HG03060 (cell line): ENCODE measurements at regions not wholly inside any gene's neighbourhood (a gene's known extent, or its start where the extent isn't known, plus 50 kb on each side); places are given as distances from the start of the nearest gene placed in this dataset.

Source experiments
- ATAC-seq: cut with Tn5 transposase; IDR thresholded peaks from one replicate; pipeline ENCODE4 v1.9.1; 2021; ENCODE audit warnings: low read depth, moderate number of reproducible peaks; ENCODE audit not compliant: unreplicated experiment

DNA sequence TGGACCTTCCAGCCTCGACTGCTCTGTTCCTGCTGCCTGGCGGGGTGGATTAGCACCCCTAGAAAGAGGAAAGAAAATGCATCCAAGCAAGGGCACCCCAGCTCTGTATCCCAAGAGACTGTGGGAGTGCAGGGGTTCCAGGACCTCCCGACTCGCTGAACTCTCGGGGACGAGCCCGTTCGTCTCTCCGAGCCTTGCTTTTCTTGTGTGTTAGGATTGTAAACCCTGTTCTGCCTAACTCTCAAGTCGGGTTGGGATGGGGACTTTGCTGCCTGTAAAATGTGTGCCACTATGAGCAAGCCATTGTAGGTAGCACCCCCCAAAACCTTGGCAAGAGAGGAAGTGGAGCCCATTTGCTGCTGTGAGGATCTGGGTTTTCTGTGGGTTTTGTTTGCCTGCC, 73.2 kb upstream of the VRK1 start:
- ATAC-seq = no peak

DNA sequence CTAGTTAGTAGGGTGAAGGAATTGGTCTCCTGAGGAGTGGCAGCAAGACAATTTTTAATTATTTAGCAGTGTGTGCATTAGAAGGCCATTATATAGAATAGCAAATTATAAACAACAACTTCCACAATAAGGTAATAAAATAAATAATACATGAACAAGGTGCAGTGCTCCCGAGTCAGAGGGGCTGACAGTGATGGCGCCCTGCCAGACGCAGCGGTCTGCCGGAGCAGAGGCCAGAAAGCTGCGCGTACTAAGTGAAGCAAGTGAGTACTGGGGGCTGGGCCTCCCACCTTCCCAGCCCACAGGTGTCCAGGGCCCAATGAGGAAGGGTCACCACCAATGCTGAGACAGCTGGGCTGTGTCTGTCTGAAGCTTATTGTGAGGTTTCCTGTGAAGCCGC, 72.0 kb upstream of the VRK1 start:
- no peak for ATAC-seq

DNA sequence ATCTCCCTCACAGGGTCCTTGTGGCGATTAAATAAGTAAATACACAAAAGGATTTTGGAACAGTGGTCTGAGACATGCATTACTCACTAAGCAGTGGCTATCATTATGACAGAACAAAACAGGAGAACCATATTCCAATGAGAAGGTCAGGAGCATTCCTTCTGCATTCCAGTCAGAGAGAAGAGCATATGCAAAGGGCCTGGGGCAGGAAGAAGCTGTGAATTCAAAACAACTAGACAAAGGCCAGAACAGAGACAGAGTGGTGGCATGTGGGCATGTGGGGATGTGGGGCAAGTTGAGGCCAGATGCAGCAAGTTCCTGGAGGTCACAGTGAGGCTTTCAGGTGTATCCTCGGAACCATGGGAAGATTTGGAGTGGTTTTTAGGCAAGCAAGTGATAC, 70.1 kb upstream of the VRK1 start:
- no peak for ATAC-seq

DNA sequence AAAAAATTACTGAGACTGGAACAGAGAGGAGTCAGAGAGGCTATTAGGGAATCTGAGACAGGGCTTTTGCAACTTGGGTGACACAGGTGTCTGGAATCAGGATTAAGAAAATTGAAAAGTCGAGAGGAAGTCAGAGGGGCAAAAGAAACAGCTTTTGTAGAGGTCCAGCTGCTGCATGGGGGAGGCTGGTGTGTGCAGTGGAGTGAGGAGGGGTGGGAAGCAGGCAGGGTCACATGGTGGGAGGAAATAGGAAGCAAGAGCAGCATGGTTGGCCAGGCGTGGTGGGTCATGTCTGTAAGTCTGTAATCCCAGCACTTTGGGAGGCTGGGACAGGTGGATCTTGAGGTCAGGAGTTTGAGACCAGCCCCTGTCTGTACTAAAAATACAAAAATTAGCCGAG, 69.7 kb upstream of the VRK1 start:
- no peak for ATAC-seq

DNA sequence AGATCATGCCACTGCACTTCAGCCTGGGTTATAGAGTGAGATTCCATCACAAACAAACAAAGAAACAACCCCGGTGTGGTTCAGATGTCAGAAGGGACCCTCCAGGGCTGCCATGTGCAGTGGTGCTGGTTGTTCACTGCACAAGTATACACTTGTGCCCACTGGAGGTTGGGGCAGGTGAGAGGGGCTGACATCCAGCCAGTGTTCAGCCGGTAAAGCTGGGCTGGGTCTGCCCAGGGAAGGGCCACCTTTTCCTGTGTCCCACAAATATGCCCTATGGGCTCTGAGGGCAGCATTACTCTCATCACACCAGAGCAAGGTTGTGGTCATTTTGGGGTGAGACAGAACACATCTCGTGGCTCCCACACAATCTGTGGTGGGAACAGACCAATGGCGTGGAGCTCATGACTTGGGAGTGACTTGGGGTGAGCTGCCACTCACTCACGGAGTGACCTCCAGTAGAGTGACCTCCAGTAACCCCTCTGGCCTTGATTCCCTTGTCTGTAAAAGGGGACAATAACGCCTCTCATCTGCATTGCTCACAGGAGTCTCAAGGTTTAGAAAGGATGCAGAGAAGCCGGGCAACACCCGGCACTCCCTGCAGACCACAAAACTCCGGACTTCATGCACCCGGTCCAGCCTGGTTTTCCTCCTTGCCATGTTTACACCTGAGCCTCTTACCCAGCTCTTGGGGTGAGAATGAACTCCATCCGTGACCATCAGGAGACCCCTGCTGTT, 69.0 kb upstream of the VRK1 start:
- no peak for ATAC-seq

DNA sequence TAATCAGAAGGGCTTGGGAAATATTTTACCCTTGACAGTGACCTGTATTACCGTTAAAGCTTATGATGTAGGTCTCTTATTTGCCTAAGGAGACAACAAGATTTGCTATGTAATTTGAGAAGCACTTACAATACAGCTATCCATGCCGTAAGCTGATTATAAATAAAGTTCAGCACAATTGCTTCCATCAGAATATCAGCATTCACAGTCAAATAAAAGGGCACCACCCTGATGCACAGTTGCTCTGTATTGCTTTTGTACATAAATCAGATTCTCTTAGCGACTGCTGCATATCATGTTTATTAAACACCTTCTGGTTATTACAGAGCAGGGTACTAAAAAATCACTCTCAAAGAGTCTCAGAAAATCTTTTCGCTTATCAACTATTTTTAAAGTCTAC, 67.3 kb upstream of the VRK1 start:
- ATAC-seq = no peak

DNA sequence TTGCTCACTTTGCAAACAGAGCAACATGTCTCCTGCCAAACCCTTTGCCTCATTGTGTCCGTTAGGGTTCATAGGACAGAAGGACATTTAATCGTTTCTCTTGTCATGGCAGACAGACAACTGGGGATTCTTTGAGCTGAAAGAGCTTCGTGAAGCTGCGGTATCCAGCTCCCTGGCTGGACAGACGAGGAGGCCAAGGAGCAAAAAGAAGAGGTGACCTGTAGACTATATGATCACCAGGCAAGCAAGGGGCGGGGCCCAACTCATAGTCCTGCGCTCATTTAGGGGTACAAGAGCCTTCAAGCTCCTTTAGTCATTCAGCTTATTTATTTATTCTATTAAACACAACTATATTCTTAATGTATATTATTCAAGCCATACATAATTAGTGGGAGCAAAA, 66.8 kb upstream of the VRK1 start:
- ATAC-seq = no peak

DNA sequence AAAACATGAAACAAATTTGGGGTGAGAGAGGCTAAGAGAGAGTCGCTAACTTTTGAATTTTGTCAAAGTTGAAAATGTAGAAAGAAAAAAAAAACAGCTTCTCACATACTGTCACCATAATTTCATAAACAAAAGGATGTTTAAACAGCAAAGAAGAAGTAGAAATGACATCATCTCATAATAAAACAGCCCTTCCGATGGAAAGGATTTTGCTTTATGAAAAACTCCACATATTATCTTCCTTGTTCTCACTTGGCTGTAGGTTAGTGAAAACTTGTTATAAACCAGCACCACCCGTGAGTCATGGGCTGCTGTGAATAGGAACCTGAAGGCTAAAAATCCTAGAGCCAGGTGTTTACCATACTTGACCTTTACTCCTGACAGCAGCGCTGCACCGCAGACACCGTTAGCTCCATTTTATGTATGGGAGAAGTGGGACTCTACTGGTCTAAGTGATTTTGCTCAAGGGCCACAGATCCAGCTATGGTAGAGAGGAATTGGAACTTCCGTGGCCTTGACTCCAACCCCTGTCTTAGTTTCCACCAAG, 63.0 kb upstream of the VRK1 start:
- ATAC-seq = no peak

DNA sequence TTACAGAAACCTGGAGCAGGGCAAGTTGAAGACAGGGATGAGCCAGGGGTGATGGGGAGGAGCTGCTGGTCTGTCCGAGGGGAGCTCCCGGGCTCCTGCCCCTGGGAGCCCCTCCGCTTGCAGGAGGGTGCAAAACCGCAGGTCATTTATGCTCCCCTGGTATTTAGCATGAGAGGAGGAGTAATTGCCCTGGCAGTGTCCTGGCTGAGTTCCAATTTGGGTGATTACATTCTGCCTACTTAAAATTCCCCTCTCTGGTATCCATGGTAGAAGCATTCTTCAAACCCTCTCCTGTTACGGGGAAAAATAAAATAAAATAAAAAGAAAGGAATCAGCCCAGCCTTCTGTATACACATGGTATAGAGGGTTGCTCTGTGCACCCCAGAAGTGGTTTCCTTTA, 61.7 kb upstream of the VRK1 start:
- ATAC-seq = no peak

DNA sequence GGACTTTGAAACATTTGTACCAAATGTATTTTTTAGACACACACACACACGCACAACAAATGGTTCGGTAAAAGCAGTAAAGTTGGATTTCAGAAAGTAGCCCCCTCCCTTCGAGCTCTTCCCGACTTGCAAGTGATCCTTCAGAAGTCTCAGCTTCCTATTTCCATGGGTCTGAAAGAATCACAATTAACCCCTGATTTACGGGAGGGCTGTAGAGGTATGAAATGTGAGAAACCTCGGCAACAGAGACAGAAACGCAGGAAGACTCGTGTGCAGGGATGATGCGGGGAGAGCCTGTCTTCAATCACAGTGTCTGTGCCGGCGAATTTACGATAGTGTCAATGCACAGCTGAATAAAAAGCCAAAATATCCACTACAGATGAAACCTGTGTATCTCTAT, 60.7 kb upstream of the VRK1 start:
- no peak for ATAC-seq

DNA sequence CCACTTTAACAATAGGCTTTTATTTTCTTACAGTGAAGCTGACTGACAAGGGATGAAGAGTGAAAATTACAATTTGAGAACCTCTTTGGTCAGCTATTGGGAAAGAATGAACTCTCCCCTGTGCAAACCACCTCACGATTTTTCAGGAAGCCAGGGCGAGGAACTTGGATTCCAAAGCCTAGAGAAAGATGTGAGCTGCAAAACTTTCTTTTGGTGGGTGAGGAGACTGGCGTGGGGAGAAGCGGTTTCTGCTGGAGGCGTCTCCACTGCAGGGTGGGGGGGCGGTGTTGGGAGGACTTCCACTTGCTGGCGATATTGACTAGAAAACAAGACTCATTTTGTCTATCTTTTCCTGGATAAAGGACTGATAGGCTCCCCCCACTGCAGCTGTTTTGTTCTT, 59.3 kb upstream of the VRK1 start:
- ATAC-seq = no peak

DNA sequence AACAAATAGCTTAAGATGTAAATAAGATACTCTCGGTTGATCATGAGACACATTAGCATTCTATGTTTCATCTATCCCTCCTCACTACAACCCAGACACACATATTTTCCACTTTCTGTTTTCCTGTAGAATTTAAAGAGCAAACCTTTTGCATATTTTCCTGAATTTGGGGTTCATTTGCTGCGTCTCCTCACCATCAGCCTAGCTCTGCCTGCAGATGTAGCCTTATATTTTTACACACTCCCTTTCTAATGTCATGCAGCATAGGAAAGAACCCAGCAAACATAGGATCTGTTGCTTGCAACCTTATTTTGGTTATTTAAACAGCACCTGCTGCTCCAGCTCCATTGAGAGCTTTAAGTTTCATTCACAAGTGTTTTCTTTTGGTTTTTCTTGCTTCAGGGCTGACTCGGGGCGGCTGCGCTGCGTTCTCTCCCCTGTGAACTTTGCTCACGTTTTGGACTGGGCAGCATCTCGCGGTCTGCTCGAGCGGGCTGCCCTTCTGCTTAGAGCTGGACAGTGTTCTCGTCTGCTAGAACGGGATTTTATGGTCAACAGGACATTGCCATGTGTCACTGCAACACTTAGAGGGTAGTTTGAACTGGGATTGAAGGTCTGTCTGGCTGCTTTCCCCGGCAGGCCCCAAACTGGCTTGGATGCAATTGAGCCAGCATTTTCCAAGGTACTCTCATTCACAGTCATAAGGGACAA, 57.8 kb upstream of the VRK1 start:
- no peak for ATAC-seq

DNA sequence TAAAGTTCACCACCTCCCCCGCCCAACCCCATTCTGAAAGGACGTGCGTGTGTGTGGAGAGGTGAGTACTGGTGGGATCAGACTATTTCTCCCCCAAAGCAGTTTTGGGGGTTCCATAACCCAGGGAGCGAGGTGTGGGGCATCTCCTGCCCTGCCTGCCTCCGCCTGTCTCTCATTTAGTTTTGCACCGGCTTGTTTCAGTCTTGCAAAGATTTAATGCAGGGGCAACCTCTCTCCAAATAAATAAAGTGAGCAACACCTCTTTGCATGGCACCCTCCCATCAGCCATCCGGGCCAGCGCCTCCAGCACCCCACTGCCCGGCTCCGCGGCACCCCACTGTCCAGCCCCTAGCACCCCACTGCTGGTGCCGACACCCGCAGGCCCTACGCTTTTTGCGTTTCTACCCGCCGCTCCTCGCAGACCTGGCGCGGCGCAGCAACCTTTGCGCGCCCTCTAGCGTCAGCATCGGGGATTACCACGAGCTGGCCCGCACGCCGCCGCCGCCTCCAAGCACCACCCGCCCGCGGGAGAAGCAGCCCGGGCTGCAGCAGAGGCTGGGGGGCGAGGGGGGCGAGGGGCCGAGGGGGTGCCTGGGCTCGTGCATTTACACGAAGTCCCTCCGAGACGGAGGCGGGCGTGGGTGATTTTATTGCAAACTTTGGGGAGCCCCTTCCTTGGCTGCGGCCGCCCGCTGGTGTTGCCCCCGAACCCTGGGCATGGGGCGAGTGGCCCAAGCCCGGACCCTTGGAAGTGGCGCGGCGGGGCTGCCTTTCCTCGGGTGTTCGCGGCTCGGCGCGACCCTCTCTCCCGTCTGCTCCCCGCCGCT, 55.8 kb upstream of the VRK1 start:
- ATAC-seq = no peak

DNA sequence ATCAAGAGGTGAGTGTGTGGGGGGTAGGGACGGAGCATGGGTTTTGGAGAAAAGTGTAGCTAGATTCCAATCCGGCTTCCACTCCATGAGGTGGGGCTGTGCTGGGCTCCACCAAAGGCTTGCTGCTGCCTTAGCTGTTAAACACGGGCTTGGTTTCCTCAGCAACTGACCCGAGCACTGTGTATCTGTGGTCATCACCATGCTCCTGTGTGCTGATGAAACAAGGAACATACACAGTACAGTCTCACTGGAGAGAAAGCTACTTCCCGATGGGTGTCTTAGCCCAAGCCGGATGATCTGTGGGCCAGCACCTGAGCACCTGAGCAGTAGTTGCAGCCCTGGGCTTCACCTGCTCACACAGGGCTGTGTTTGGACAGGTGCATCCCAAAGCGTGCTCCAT, 52.9 kb upstream of the VRK1 start:
- no peak for ATAC-seq

DNA sequence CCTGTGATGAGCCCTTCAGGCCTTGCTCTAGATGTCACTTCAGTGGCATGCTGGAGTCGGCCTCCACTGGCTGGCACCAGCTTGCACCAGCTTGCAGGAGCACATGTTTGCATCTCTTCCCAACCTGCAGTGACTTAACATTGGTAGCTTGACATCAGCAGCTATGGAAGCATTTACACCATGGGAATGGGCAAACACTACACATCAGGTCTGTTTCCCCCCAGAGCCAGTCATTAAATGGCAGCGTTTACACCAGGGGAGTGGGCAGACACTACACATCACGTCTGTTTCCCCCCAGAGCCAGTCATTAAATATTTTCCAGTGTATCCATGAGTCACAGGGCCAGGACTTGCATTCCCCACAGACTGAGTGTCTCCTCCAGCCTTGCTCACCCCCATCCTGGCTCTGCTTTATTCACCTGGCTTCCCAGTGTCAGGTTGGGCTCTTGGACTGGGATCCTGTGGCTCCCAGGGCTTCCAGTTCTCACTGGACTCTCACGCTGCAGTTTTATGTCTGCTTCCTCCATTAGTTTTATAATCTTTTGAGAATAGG, 51.6 kb upstream of the VRK1 start:
- no peak for ATAC-seq

DNA sequence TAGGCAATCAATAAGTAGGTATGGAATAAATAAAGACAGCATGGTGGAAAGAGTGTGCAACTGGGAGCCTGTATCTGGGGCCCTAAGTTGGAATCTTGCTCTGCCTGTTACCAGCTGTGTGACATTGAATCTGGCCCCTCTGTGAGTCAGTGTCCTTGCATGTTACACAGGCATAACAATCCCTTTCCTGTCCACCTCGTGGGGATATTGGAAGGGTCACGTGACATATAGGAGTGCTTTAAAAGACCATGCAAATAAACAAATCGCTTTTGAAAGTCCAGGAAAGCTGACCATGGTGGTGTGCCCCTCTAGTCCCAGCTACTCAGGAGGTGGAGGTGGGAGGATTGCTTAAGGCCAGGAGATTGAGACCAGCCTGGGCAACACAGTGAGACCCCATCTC, 51.1 kb upstream of the VRK1 start:
- ATAC-seq = no peak

DNA sequence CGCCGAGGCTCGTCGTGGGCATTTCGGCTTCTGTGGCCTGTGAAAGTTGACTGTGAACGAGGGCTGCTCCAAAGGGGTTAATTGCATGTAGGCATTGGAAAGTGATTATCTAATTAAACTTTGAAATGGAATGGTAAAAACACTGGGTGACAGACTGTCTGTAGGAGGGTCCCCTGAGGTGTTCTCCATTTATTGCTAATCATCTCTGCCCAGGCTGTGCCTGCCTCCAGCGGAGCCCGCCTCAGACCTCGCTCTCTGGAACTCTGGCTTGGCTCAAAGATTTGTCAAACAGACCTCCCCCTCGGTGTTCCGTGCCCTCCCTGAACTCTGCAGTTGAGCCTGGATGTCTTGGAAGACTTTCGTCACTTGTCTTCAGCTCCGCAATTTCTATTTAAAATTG, 50.2 kb upstream of the VRK1 start:
- ATAC-seq = no peak
